Central memory CD8-positive, alpha-beta T cell (primary cell): ENCODE measurements at regions not wholly inside any gene's neighbourhood (a gene's known extent, or its start where the extent isn't known, plus 50 kb on each side); places are given as distances from the start of the nearest gene placed in this dataset.

Source experiments
- ATAC-seq: fragments of 150-1000 bp; cut with Tn5 transposase; replicated peaks from 2 replicates; pipeline ENCODE4 v1.10.0; 2022; ENCODE audit warnings: mild to moderate bottlenecking, moderate FRiP score, moderate number of reproducible peaks; ENCODE audit not compliant: poor library complexity, severe bottlenecking; ENCODE audit errors: extremely low read depth
- DNase-seq, 2 donors: peaks; one replicate each; pipeline ENCODE4 v3.0.0; 2021; ENCODE audit warnings: low spot score in 2 of 2
- H3K27ac Mint-ChIP-seq: one replicate; pipeline ENCODE4 v1.8.0; 2022; ENCODE audit warnings: low read depth, mild to moderate bottlenecking, moderate library complexity, mixed read lengths
- H3K27me3 Mint-ChIP-seq: one replicate; pipeline ENCODE4 v1.8.0; 2022; ENCODE audit warnings: mixed read lengths
- H3K36me3 Mint-ChIP-seq: one replicate; pipeline ENCODE4 v1.8.0; 2022; ENCODE audit warnings: mild to moderate bottlenecking, moderate library complexity, mixed read lengths; ENCODE audit not compliant: insufficient read depth
- H3K4me1 Mint-ChIP-seq: one replicate; pipeline ENCODE4 v1.8.0; 2022; ENCODE audit warnings: mixed read lengths
- H3K4me3 Mint-ChIP-seq: one replicate; pipeline ENCODE4 v1.8.0; 2022; ENCODE audit warnings: mild to moderate bottlenecking, moderate library complexity, mixed read lengths
- H3K9me3 Mint-ChIP-seq: one replicate; pipeline ENCODE4 v1.8.0; 2022; ENCODE audit warnings: mixed read lengths

- H3K36me3 Mint-ChIP-seq = no peaks in the 10 kb centered on the region
- no peaks in the 10 kb centered on the region for H3K9me3 Mint-ChIP-seq
- no peak overlapping the region for H3K4me3 Mint-ChIP-seq
- ATAC-seq = no peak
- no peak overlapping the region for H3K27ac Mint-ChIP-seq
- no peak for DNase-seq
- H3K27me3 Mint-ChIP-seq = peaks cover 75% of the 10 kb centered on the region
- H3K4me1 Mint-ChIP-seq = no peaks in the 10 kb centered on the region
Measured at GRCh38 chr18:2331491-2331890, 239.8 kb downstream of the METTL4 start.

DNA sequence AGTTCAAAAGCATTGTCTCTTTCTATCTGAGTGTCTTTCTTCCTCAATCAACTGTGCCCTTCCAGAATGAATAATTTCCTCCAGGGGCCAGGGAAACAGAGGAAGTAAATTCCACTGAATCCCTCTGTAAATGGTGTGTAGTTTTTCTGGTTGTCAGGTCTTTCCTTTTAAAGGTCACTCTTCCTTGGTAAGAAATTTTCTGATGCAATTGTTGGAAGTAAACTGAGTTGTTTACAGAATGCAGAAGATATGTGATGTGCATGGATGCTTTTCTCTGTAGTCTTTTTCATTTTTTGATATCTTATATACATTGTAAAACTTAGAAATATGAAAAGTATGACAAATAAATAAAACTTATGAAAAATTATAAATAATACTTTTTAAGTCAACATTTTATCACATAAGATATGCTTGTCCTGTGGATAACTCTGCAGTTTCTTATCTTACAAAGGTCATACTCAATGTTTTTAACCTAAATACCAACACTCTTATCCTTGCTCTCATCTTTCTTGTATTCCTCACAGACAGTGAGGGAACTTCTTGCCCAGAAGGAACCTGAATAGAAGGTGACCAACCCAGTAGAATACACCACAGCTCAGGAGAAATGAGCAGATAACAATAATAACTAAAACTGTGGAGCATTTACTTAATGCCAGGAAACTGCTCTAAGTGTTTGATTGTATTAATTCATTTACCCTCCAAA, 234.5 kb downstream of the METTL4 start:
- Mint-ChIP-seq H3K27me3 (peaks cover 56% of the 10 kb centered on the region), H3K9me3 (no peaks in the 10 kb centered on the region), H3K36me3 (no peaks in the 10 kb centered on the region), H3K27ac (no peak overlapping the region), H3K4me1 (no peaks in the 10 kb centered on the region), H3K4me3 (no peak overlapping the region)
- ATAC-seq = no peak
- no peak for DNase-seq

- H3K4me3 Mint-ChIP-seq = no peak overlapping the region
- no peaks in the 10 kb centered on the region for H3K9me3 Mint-ChIP-seq
- DNase-seq (peak; percentile 22 to 27), ATAC-seq (no peak)
- no peak overlapping the region for H3K27ac Mint-ChIP-seq
- H3K4me1 Mint-ChIP-seq = no peaks in the 10 kb centered on the region
- no peaks in the 10 kb centered on the region for H3K36me3 Mint-ChIP-seq
- peaks cover 56% of the 10 kb centered on the region for H3K27me3 Mint-ChIP-seq
Measured at GRCh38 chr18:2337552-2338141, 233.7 kb downstream of the METTL4 start.

DNA sequence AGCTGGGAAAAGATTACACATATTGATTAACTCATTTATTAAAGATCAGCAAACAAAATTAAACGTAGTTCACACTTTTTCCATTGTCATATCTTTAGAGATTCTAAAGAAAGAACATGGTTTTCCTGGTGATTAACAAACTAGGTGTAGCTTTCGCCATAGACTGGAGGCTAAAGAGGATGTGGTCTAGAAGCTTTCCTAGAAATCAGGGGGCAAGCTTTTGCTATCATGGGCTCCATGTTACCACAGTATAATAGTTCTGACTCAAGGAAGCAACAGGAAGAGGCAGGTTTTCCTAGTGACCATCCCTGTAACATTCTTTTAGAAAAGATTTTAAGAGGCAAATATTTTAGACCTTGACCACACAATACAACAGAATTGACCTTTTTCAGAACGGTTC, 232.7 kb downstream of the METTL4 start:
- DNase-seq = no peak
- H3K4me1 Mint-ChIP-seq = no peaks in the 10 kb centered on the region
- H3K4me3 Mint-ChIP-seq = no peak overlapping the region
- no peak for ATAC-seq
- H3K36me3 Mint-ChIP-seq = no peaks in the 10 kb centered on the region
- H3K27me3 Mint-ChIP-seq = peaks cover 51% of the 10 kb centered on the region
- no peaks in the 10 kb centered on the region for H3K9me3 Mint-ChIP-seq
- no peak overlapping the region for H3K27ac Mint-ChIP-seq

DNA sequence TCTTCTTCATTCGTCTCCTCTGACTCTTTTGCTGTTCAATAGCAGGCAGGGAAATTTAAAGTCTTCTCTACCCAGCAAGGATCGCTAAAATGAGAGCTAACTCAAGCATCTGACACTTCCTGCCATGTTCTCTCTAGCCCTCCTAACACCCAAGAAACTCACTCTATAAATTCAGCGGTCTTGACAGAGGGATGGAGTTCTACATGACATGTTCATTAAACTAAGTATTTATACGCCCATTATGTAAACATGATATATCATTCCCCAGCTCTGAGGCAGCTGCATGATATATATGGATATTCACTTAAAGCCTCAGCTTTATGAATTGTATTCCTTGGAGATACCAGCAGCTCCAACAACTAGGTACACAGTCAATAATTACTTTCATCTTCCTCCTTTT, 231.0 kb downstream of the METTL4 start:
- no peak overlapping the region for H3K4me3 Mint-ChIP-seq

GRCh38 chr18:2348003-2348402, 223.3 kb downstream of the METTL4 start:
- ATAC-seq = no peak
- Mint-ChIP-seq H3K27ac (no peak overlapping the region), H3K36me3 (no peaks in the 10 kb centered on the region), H3K4me3 (no peak overlapping the region), H3K9me3 (no peaks in the 10 kb centered on the region), H3K27me3 (peaks cover 26% of the 10 kb centered on the region), H3K4me1 (no peaks in the 10 kb centered on the region)
- DNase-seq = no peak

More for the DNA sequence above, 231.0 kb downstream of the METTL4 start:
- no peak for ATAC-seq
- Mint-ChIP-seq H3K27ac (no peak overlapping the region), H3K27me3 (peaks cover 51% of the 10 kb centered on the region), H3K9me3 (no peaks in the 10 kb centered on the region), H3K4me1 (no peaks in the 10 kb centered on the region), H3K36me3 (no peaks in the 10 kb centered on the region)
- no peak for DNase-seq

DNA sequence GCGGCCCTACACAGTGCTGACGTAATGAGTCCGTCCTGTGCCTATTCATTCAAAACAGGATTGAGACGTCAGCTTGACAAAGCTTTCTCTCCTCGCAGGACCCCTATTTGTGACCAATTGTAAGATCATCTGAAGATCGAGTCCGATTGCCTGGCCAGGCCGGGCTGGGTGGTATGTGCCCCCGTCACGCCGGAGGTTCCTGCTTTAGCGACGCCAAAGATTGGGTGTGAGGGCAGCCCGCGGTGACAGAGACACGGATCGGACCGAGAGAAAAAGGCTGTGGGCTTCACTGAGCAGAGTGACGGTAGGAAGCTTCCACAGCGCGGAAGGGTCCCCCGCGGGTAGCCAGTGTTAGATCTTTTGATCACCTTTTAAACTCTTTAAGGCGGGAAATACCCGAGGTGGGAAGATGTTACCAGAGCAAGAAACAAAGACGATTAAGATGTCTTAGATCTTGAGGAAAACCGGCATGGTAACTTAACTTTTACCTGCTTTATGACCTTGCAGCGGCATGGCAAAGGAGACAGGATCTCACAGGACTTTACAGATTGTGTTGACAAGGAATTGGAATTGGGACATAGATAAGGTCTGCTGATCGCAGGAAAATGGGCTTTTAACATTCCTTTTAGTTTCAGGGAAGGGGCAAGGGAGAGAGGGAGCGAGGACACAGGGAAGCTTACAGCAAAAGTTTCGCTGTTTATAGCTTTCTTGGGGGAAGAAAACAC, 220.0 kb downstream of the METTL4 start:
- no peaks in the 10 kb centered on the region for H3K9me3 Mint-ChIP-seq
- DNase-seq (no peak), ATAC-seq (no peak)
- H3K4me1 Mint-ChIP-seq = no peaks in the 10 kb centered on the region
- peaks cover 38% of the 10 kb centered on the region for H3K27me3 Mint-ChIP-seq
- H3K27ac Mint-ChIP-seq = no peak overlapping the region
- H3K36me3 Mint-ChIP-seq = no peaks in the 10 kb centered on the region
- no peak overlapping the region for H3K4me3 Mint-ChIP-seq

GRCh38 chr18:2354292-2354691, 217.0 kb downstream of the METTL4 start:
- no peaks in the 10 kb centered on the region for H3K36me3 Mint-ChIP-seq
- no peak overlapping the region for H3K4me3 Mint-ChIP-seq
- no peak for DNase-seq
- ATAC-seq = no peak
- H3K27me3 Mint-ChIP-seq = peaks cover 60% of the 10 kb centered on the region
- no peaks in the 10 kb centered on the region for H3K4me1 Mint-ChIP-seq
- H3K9me3 Mint-ChIP-seq = no peaks in the 10 kb centered on the region
- no peak overlapping the region for H3K27ac Mint-ChIP-seq

DNA sequence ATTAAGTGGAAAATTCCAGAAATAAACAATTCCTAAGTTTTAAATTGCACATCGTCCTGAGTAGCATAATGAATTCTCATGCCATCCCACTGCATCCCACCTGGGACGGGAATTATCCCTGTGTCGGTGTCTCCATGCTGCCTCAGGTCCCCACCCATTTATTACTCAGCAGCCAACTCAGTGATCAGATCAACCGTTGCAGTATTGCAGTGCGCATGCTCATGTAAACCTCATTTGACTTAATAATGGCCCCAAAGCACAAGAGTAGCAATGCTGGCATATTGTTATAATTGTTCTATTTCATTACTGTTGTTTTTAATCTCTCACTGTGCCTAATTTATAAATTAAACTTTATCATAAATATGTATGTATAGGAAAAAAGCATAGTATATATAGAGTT, 214.4 kb downstream of the METTL4 start:
- Mint-ChIP-seq H3K36me3 (no peaks in the 10 kb centered on the region), H3K4me3 (no peak overlapping the region), H3K9me3 (no peaks in the 10 kb centered on the region), H3K4me1 (no peaks in the 10 kb centered on the region), H3K27ac (no peak overlapping the region), H3K27me3 (peaks cover 40% of the 10 kb centered on the region)
- no peak for ATAC-seq
- no peak for DNase-seq

- ATAC-seq = no peak
- H3K9me3 Mint-ChIP-seq = no peaks in the 10 kb centered on the region
- no peak for DNase-seq
- no peaks in the 10 kb centered on the region for H3K36me3 Mint-ChIP-seq
- H3K4me1 Mint-ChIP-seq = no peaks in the 10 kb centered on the region
- no peak overlapping the region for H3K4me3 Mint-ChIP-seq
- H3K27ac Mint-ChIP-seq = no peak overlapping the region
- H3K27me3 Mint-ChIP-seq = peaks cover 45% of the 10 kb centered on the region
Measured at GRCh38 chr18:2360861-2361260, 210.4 kb downstream of the METTL4 start.

DNA sequence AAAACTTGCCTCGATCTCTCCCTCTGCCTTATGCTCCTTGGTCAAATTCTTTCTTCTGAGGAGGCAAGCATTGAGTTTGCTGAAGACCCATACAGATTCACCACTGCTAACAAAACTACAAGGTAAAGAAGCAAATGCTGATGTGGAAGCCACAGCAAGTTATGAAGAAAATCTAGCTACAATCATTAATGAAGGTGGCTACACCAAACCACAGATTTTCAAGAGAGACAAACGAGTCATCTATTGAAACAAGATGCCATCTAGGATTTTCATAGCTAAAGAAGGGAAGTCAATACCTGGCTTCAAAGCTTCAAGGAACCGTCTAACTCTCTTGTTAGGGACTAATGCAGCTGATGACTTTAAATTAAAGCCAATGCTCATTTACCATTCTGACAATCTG, 203.2 kb downstream of the METTL4 start:
- no peak overlapping the region for H3K4me3 Mint-ChIP-seq
- no peak for ATAC-seq
- H3K9me3 Mint-ChIP-seq = no peaks in the 10 kb centered on the region
- H3K36me3 Mint-ChIP-seq = no peaks in the 10 kb centered on the region
- peaks cover 64% of the 10 kb centered on the region for H3K27me3 Mint-ChIP-seq
- H3K27ac Mint-ChIP-seq = no peak overlapping the region
- no peaks in the 10 kb centered on the region for H3K4me1 Mint-ChIP-seq
- DNase-seq = no peak

DNA sequence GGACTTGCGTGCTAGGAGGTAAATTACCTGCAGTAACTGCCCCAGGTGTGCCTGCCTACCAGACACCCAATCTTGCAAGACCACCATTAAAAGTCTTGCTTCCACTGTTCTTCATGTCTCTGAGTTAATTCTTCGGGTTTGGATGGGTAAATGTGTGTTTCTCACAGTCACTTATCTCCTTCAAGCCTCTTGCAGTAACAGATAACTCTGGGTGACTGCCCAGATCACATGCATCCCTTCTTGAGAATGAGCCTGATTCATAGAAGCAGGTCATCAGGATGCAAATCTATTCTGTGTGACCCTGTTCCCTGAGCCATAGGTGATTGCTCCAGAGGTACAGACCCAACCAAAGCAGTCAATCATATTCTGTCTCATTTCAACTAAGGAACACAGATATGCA, 194.6 kb downstream of the METTL4 start:
- H3K4me1 Mint-ChIP-seq = no peaks in the 10 kb centered on the region
- H3K4me3 Mint-ChIP-seq = no peak overlapping the region
- peaks cover 80% of the 10 kb centered on the region for H3K27me3 Mint-ChIP-seq
- H3K9me3 Mint-ChIP-seq = no peaks in the 10 kb centered on the region
- no peak for ATAC-seq
- no peak overlapping the region for H3K27ac Mint-ChIP-seq
- no peaks in the 10 kb centered on the region for H3K36me3 Mint-ChIP-seq
- DNase-seq = no peak

DNA sequence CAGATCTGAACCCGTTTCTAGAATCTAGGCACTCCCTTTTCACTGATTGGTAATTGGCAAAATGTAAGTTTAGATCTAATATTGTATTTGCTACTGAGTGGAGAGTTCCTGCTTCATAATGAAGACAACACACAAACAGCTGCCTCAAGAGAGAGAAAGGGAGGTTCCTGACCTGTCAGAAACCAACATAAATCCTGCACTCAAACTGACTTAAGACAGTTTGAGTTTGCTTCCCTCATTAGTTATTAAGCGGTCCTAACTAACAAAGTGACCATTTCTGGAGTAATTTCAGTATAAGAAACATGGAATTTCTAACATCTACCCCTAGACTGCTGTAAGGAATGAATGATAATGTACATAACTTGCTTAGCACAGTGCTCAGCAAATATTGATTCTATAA, 191.2 kb downstream of the METTL4 start:
- no peak for DNase-seq
- H3K9me3 Mint-ChIP-seq = no peaks in the 10 kb centered on the region
- H3K4me1 Mint-ChIP-seq = no peaks in the 10 kb centered on the region
- H3K27me3 Mint-ChIP-seq = peaks cover 63% of the 10 kb centered on the region
- ATAC-seq = no peak
- H3K36me3 Mint-ChIP-seq = no peaks in the 10 kb centered on the region
- no peak overlapping the region for H3K27ac Mint-ChIP-seq
- no peak overlapping the region for H3K4me3 Mint-ChIP-seq
